Erythroblast (primary cell): ENCODE measurements at regions not wholly inside any gene's neighbourhood (a gene's known extent, or its start where the extent isn't known, plus 50 kb on each side); places are given as distances from the start of the nearest gene placed in this dataset.

Source experiments
- GATA1 ChIP-seq: IDR thresholded peaks from 2 replicates; pipeline ENCODE4 v1.6.1; 2011; ENCODE audit warnings: low read depth, mild to moderate bottlenecking, control low read depth, low read length, moderate library complexity
- POLR2A ChIP-seq: IDR thresholded peaks from 2 replicates; pipeline ENCODE4 v1.6.1; 2011; ENCODE audit warnings: mild to moderate bottlenecking, low read length

- TF ChIP-seq POLR2A (no peak), GATA1 (no peak)
Observed at GRCh38 chr3:71885006-71885405, 100.1 kb upstream of the PROK2 start.
